SU-DHL-6 (cell line): ENCODE measurements at regions not wholly inside any gene's neighbourhood (a gene's known extent, or its start where the extent isn't known, plus 50 kb on each side); places are given as distances from the start of the nearest gene placed in this dataset.

Experiments
- H2AFZ ChIP-seq: fragments of 200-600 bp; sonication (generic); 2 replicates; pipeline ENCODE4 v1.6.1; 2014; ENCODE audit warnings: low read depth, mild to moderate bottlenecking, moderate library complexity, mixed read lengths, antibody characterized with exemption, low read length; ENCODE audit not compliant: severe bottlenecking
- H3F3A ChIP-seq: fragments of 200-600 bp; shearing (Covaris generic); 2 replicates; pipeline ENCODE4 v1.6.0; 2016; ENCODE audit warnings: antibody characterized with exemption, mild to moderate bottlenecking; ENCODE audit not compliant: insufficient read depth
- H3K27ac ChIP-seq: fragments of 200-600 bp; sonication (generic); 2 replicates; pipeline ENCODE4 v1.5.1; 2016; ENCODE audit warnings: low read depth, mild to moderate bottlenecking, low read length, moderate library complexity, mixed read lengths
- H3K27me3 ChIP-seq: fragments of 200-600 bp; sonication (generic), shearing (Covaris generic); 2 replicates; pipeline ENCODE4 v1.6.0; 2014; ENCODE audit warnings: mild to moderate bottlenecking, low read length
- H3K36me3 ChIP-seq: fragments of 200-600 bp; sonication (generic); 2 replicates; pipeline ENCODE4 v1.6.1; 2014; ENCODE audit warnings: mild to moderate bottlenecking, low read length, mixed read lengths
- H3K4me2 ChIP-seq: fragments of 300-600, 200-600 bp; shearing (Covaris generic), sonication (generic); 2 replicates; pipeline ENCODE4 v1.6.0; 2014; ENCODE audit warnings: low read length, low read depth, mild to moderate bottlenecking; ENCODE audit not compliant: poor library complexity, severe bottlenecking
- H3K4me3 ChIP-seq: fragments of 200-600 bp; sonication (generic); 2 replicates; pipeline ENCODE4 v1.5.1; 2014; ENCODE audit warnings: antibody characterized with exemption, low read length, mild to moderate bottlenecking, mixed read lengths; ENCODE audit not compliant: insufficient read depth, poor library complexity, severe bottlenecking
- H3K79me2 ChIP-seq: fragments of 200-600 bp; sonication (generic); 2 replicates; pipeline ENCODE4 v1.6.1; 2014; ENCODE audit warnings: mild to moderate bottlenecking, low read length, moderate library complexity; ENCODE audit not compliant: insufficient read depth
- H3K9ac ChIP-seq: fragments of 200-600 bp; sonication (generic); 2 replicates; pipeline ENCODE4 v1.7.0; 2014; ENCODE audit warnings: mild to moderate bottlenecking, low read length
- H3K9me2 ChIP-seq: fragments of 200-600 bp; sonication (generic); replicated peaks from 2 replicates; pipeline ENCODE4 v1.6.1; 2014; ENCODE audit warnings: low read length; ENCODE audit not compliant: insufficient read depth
- H3K9me3 ChIP-seq: fragments of 200-600 bp; sonication (generic); 2 replicates; pipeline ENCODE4 v1.6.1; 2014; ENCODE audit warnings: low read length, mixed read lengths; ENCODE audit not compliant: insufficient read depth
- H4K20me1 ChIP-seq: fragments of 200-600 bp; sonication (generic); 2 replicates; pipeline ENCODE4 v1.6.1; 2014; ENCODE audit warnings: low read depth, mild to moderate bottlenecking, antibody characterized with exemption, low read length, moderate library complexity, mixed read lengths
- EZH2phosphoT487 ChIP-seq: fragments of 200-600 bp; sonication (generic), shearing (Covaris generic); conservative IDR thresholded peaks from 2 replicates; pipeline ENCODE4 v1.6.1; 2018; ENCODE audit warnings: mild to moderate bottlenecking, antibody characterized with exemption, low read length, moderate library complexity, mixed read lengths
- TF ChIP-seq, protein P1 (sequence below): fragments of 200-600 bp; sonication (generic); IDR thresholded peaks from one replicate; pipeline ENCODE4 v1.5.1; 2017; ENCODE audit warnings: antibody characterized with exemption, mild to moderate bottlenecking, low read length, moderate library complexity; ENCODE audit not compliant: insufficient read depth, poor library complexity, severe bottlenecking

DNA sequence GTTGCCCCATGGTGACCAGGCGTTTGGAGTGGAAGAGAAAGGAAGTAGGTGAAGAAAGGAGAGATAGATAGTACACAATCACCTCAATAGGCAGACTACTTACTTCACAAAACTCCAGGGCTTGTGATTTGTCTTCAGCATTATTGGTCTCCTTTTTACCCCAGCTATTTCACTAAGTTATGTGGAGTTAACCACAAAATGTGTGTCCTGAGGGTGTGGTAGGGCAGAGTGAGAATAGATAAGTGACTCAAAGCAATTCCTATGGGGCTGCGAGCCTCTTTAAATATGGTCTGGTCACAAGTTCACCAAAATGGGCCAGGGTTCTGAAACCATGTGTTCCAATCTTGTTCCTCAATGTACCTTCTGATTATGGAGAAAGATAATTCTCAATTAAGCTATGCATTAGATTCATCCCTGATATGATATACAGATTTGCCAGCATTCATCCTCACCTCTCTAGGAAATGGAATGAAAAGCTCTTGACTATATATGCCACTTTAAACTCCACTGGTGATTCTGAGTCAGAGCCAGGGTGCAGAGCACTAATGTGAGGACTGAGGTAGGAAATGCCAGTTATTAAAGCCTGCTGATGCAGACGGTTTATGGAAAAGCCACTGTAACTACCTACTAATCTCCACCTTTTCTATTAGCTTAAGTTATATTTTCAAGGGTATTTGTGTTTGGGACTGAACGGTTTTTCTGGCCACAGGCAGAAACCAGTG, 310.6 kb upstream of the MANEA start:
- Histone ChIP-seq H3K4me3 (no peak overlapping the region), H3K9ac (no peak overlapping the region), H4K20me1 (no peaks in the 10 kb centered on the region), H3K4me2 (no peak overlapping the region), H3K79me2 (no peaks in the 10 kb centered on the region), H3K27me3 (no peaks in the 10 kb centered on the region), H2AFZ (no peak overlapping the region), H3K9me2 (no peaks in the 10 kb centered on the region), H3K27ac (no peak overlapping the region), H3F3A (no peaks in the 10 kb centered on the region), H3K36me3 (no peaks in the 10 kb centered on the region), H3K9me3 (no peaks in the 10 kb centered on the region)
- no peak for TF ChIP-seq EZH2phosphoT487
- TF ChIP-seq, protein P1, sequence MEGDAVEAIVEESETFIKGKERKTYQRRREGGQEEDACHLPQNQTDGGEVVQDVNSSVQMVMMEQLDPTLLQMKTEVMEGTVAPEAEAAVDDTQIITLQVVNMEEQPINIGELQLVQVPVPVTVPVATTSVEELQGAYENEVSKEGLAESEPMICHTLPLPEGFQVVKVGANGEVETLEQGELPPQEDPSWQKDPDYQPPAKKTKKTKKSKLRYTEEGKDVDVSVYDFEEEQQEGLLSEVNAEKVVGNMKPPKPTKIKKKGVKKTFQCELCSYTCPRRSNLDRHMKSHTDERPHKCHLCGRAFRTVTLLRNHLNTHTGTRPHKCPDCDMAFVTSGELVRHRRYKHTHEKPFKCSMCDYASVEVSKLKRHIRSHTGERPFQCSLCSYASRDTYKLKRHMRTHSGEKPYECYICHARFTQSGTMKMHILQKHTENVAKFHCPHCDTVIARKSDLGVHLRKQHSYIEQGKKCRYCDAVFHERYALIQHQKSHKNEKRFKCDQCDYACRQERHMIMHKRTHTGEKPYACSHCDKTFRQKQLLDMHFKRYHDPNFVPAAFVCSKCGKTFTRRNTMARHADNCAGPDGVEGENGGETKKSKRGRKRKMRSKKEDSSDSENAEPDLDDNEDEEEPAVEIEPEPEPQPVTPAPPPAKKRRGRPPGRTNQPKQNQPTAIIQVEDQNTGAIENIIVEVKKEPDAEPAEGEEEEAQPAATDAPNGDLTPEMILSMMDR = no peak

DNA sequence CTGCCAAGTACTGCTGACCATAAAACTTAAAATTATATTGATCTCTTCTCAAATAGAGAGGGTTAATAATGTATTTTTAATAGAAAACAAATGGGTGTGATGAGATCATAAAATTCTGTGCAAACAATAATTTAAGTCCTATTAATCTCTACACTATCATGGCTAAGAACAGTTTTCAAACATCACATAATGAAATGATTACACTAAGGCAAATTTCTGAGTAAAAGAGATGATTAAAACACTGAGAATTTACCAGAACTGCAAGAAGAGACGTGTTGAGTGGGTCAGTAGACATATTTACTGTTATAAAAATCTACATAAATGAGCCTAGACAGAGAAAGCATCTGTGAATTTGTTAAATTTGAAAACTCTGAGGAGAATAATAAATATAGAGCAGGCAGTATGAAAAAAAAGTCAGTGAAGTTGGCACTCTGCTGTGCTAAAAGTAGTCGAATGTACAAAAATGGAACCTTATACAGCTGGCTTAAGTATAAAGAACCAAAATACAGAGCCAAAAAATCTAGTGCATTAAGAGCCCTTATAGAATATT, 302.6 kb upstream of the MANEA start:
- H3K27ac ChIP-seq = no peak overlapping the region
- no peak overlapping the region for H3K4me2 ChIP-seq
- no peaks in the 10 kb centered on the region for H3F3A ChIP-seq
- no peaks in the 10 kb centered on the region for H3K9me3 ChIP-seq
- H2AFZ ChIP-seq = no peak overlapping the region
- H4K20me1 ChIP-seq = no peaks in the 10 kb centered on the region
- no peaks in the 10 kb centered on the region for H3K36me3 ChIP-seq
- no peaks in the 10 kb centered on the region for H3K9me2 ChIP-seq
- TF ChIP-seq EZH2phosphoT487 = no peak
- TF ChIP-seq, protein P1 = no peak
- no peak overlapping the region for H3K4me3 ChIP-seq
- H3K79me2 ChIP-seq = no peaks in the 10 kb centered on the region
- H3K27me3 ChIP-seq = no peaks in the 10 kb centered on the region
- H3K9ac ChIP-seq = no peak overlapping the region

DNA sequence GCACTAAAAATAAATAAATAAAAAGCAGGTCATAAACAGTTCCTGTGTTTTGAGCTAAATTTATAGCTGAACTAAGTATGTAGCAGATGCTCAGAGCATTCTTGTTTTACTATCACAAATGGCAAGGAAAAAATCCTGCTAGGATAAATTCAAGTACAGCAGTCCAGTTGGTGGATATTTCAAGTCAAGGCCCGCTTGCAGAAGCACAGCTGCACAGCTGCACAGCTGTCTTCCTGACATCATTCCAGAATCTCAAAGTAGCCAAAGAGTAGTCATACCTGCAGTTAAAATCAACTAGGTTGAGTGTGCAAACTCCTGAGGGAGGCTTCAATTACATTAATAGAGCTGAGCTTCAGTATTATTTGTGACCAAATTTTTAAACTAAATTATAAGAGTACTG, 297.7 kb upstream of the MANEA start:
- H3K4me3 ChIP-seq = no peak overlapping the region
- no peak overlapping the region for H3K4me2 ChIP-seq
- H3K79me2 ChIP-seq = no peaks in the 10 kb centered on the region
- no peaks in the 10 kb centered on the region for H3K9me2 ChIP-seq
- H2AFZ ChIP-seq = no peak overlapping the region
- TF ChIP-seq, protein P1 = no peak
- no peak for TF ChIP-seq EZH2phosphoT487
- no peak overlapping the region for H3K27ac ChIP-seq
- no peaks in the 10 kb centered on the region for H3F3A ChIP-seq
- no peak overlapping the region for H3K9ac ChIP-seq
- H3K36me3 ChIP-seq = no peaks in the 10 kb centered on the region
- no peaks in the 10 kb centered on the region for H4K20me1 ChIP-seq
- no peaks in the 10 kb centered on the region for H3K27me3 ChIP-seq
- no peaks in the 10 kb centered on the region for H3K9me3 ChIP-seq
